Gastrocnemius medialis (tissue), 4 donors: ENCODE measurements at regions not wholly inside any gene's neighbourhood (a gene's known extent, or its start where the extent isn't known, plus 50 kb on each side); places are given as distances from the start of the nearest gene placed in this dataset.

ENCODE experiments used
- ATAC-seq, 2 donors: fragments of 150-250 bp; one replicate each; pipeline ENCODE4 v1.9.1; 2016
- DNase-seq, 2 donors: peaks; one replicate each; pipeline ENCODE4 v3.0.0-alpha.2; 2019
- H3K27ac ChIP-seq, 4 donors: fragments of 200-600 bp; sonication (generic); 1 replicate in 1 of 4; 2 replicates in 3 of 4; pipeline ENCODE4 v1.5.1; 2016 to 2018; ENCODE audit warnings: mild to moderate bottlenecking in 2 of 4, moderate library complexity in 1 of 4
- H3K27me3 ChIP-seq, 3 donors: fragments of 200-600 bp; sonication (generic) in 2 of 3; 1 replicate in 1 of 3; 2 replicates in 2 of 3; pipeline versions ENCODE4 v1.5.1 to v1.6.0; 2016 to 2019; ENCODE audit warnings: mild to moderate bottlenecking in 1 of 3, moderate library complexity in 1 of 3
- H3K36me3 ChIP-seq, 2 donors: fragments of 200-600 bp; sonication (generic) in 1 of 2; one replicate each; pipeline ENCODE4 v1.5.1; 2017 to 2018
- H3K4me1 ChIP-seq, 2 donors: fragments of 200-600 bp; sonication (generic) in 1 of 2; one replicate each; pipeline ENCODE4 v1.5.1; 2016 to 2017; ENCODE audit warnings: mild to moderate bottlenecking in 2 of 2
- H3K4me3 ChIP-seq, 4 donors: fragments of 200-600 bp; sonication (generic) in 3 of 4; 1 replicate in 1 of 4; 2 replicates in 3 of 4; pipeline ENCODE4 v1.5.1; 2016 to 2019; ENCODE audit warnings: mild to moderate bottlenecking in 2 of 4
- H3K9me3 ChIP-seq, 3 donors: fragments of 200-600 bp; sonication (generic) in 2 of 3; 1 replicate in 1 of 3; 2 replicates in 2 of 3; pipeline ENCODE4 v1.5.1; 2016 to 2019
- CTCF ChIP-seq, 5 experiments: fragments of 450-650 bp in 3 of 5; fragments of 200-600 bp in 2 of 5; sonication (generic) in 2 of 5; IDR thresholded peaks in 4 of 5; conservative IDR thresholded peaks in 1 of 5; 1 replicate in 4 of 5; 2 replicates in 1 of 5; pipeline ENCODE4 v1.5.1; 2016 to 2019; ENCODE audit warnings: antibody characterized with exemption in 5 of 5, mild to moderate bottlenecking in 3 of 5, moderate library complexity in 3 of 5
- POLR2A ChIP-seq, 2 donors: fragments of 450-650 bp; IDR thresholded peaks; one replicate each; pipeline ENCODE4 v1.6.1; 2017; ENCODE audit warnings: antibody characterized with exemption in 2 of 2, mild to moderate bottlenecking in 2 of 2, moderate library complexity in 2 of 2
- in situ Hi-C, 4 donors: fragments of 200-750 bp; cut with MboI; loops; one replicate each; pipeline versions ENCODE4 v1.15.0 to v1.8.0; 2017; ENCODE audit warnings: low sequenced_read_pairs in 4 of 4
- intact Hi-C: fragments of 100-400 bp; cut with DNase I; formaldehyde crosslinking; loops from one replicate; pipeline ENCODE4 v1.15.1; 2023; ENCODE audit warnings: low total_unique reads

- Histone ChIP-seq H3K27ac (no peak overlapping the region), H3K9me3 (no peaks in the 10 kb centered on the region), H3K27me3 (no peaks in the 10 kb centered on the region), H3K36me3 (no peaks in the 10 kb centered on the region), H3K4me1 (no peaks in the 10 kb centered on the region), H3K4me3 (no peak overlapping the region)
- intact Hi-C loops (no loop called here), in situ Hi-C loops (no loop called here)
- TF ChIP-seq POLR2A (IDR thresholded peaks at IDR 0.05): no peak
- no peak for TF ChIP-seq CTCF (IDR thresholded peaks at IDR 0.05 in 4 of 5, conservative IDR thresholded peaks at IDR 0.05 in 1 of 5)
- DNase-seq (no peak), ATAC-seq (no peak)
Observed at GRCh38 chrX:20472620-20473258, 206.0 kb upstream of the RPS6KA3 start.

- H3K27ac ChIP-seq: no peak overlapping the region
- DNase-seq (no peak), ATAC-seq (no peak)
- H3K4me1 ChIP-seq: no peaks in the 10 kb centered on the region
- H3K4me3 ChIP-seq: no peak overlapping the region
- TF ChIP-seq CTCF (IDR thresholded peaks at IDR 0.05 in 4 of 5, conservative IDR thresholded peaks at IDR 0.05 in 1 of 5) (no peak), POLR2A (IDR thresholded peaks at IDR 0.05) (no peak)
- intact Hi-C loops: no loop called here
- H3K9me3 ChIP-seq: no peaks in the 10 kb centered on the region
- H3K27me3 ChIP-seq: no peaks in the 10 kb centered on the region
- in situ Hi-C loops: no loop called here
- no peaks in the 10 kb centered on the region for H3K36me3 ChIP-seq
Observed at GRCh38 chrX:20472148-20472547, 205.4 kb upstream of the RPS6KA3 start.

GRCh38 chrX:20471483-20471882 is 204.8 kb upstream of the RPS6KA3 start:
- intact Hi-C loops (no loop called here), in situ Hi-C loops (no loop called here)
- Histone ChIP-seq H3K4me3 (no peak overlapping the region), H3K27ac (no peak overlapping the region), H3K9me3 (no peaks in the 10 kb centered on the region), H3K4me1 (no peaks in the 10 kb centered on the region), H3K27me3 (no peaks in the 10 kb centered on the region), H3K36me3 (no peaks in the 10 kb centered on the region)
- DNase-seq (no peak), ATAC-seq (no peak)
- TF ChIP-seq CTCF (IDR thresholded peaks at IDR 0.05 in 4 of 5, conservative IDR thresholded peaks at IDR 0.05 in 1 of 5): no peak
- TF ChIP-seq POLR2A (IDR thresholded peaks at IDR 0.05): no peak

DNA sequence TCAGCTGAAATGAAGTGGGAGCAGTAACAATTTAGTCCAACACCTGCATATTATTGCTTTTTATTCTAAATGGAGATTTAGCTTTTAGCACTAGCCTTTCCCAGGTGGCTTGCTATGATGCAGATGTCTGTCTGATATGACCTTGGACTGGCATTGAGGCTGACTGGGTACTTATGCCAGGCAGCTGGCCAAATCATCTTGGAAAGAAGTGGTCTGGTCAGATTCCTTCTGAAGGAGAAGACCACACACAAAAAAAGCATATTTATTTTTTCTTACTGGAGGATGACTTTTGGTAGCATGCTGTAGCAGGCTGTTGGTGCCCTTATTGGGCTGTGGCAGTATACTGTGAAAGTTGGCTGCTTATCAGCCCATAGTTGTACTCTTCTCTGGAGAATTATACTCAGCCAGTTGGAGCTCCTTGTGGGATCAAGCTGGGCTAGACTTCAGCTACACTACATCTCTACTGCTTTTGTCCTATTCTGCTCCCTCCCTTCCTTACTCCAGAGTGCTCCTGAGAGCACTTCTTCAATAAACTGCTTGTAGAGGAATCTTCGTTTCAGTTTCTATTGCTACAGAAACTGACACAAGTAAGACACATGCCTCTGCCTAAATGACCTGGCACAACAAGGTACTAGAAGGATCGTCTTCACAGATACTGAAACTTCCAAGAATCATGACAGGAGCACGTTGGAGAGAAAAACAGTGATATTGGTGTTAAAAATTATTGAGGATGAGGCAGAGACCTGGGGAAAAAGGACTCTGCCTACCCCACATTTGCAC is 196.8 kb upstream of the RPS6KA3 start:
- in situ Hi-C loops: no loop called here
- DNase-seq: no peak

More for the DNA sequence above, 196.8 kb upstream of the RPS6KA3 start:
- Histone ChIP-seq H3K9me3 (no peaks in the 10 kb centered on the region), H3K4me3 (no peak overlapping the region), H3K27me3 (no peaks in the 10 kb centered on the region), H3K27ac (no peak overlapping the region), H3K36me3 (no peaks in the 10 kb centered on the region), H3K4me1 (no peaks in the 10 kb centered on the region)
- TF ChIP-seq CTCF (IDR thresholded peaks at IDR 0.05 in 4 of 5, conservative IDR thresholded peaks at IDR 0.05 in 1 of 5): no peak
- no peak for ATAC-seq
- intact Hi-C loops: no loop called here
